Endodermal cell (in vitro differentiated cells): ENCODE measurements at regions not wholly inside any gene's neighbourhood (a gene's known extent, or its start where the extent isn't known, plus 50 kb on each side); places are given as distances from the start of the nearest gene placed in this dataset.

Experiments used
- DNase-seq: peaks from one replicate; pipeline ENCODE4 v3.0.0-alpha.2; 2017
- H3K27ac ChIP-seq: 2 replicates; pipeline ENCODE4 v1.5.1; 2013; ENCODE audit warnings: mild to moderate bottlenecking, low read depth, low read length, moderate library complexity
- H3K27me3 ChIP-seq: 2 replicates; pipeline ENCODE4 v1.6.1; 2013; ENCODE audit warnings: mild to moderate bottlenecking, low read length, moderate library complexity; ENCODE audit not compliant: insufficient read depth, control insufficient read depth, poor library complexity, severe bottlenecking
- H3K36me3 ChIP-seq: 2 replicates; pipeline ENCODE4 v1.7.0; 2013; ENCODE audit warnings: mild to moderate bottlenecking, low read length, moderate library complexity; ENCODE audit not compliant: control insufficient read depth, insufficient read depth
- H3K4me1 ChIP-seq: one replicate; pipeline ENCODE4 v1.7.0; 2013; ENCODE audit warnings: low read length; ENCODE audit not compliant: control insufficient read depth, insufficient read depth
- H3K4me3 ChIP-seq: 2 replicates; pipeline ENCODE4 v1.5.1; 2013; ENCODE audit warnings: mild to moderate bottlenecking, low read length, moderate library complexity
- H3K9ac ChIP-seq: 2 replicates; pipeline ENCODE4 v1.6.1; 2013; ENCODE audit warnings: mild to moderate bottlenecking, low read length, moderate library complexity; ENCODE audit not compliant: poor library complexity, severe bottlenecking; ENCODE audit errors: extremely low read depth
- H3K9me3 ChIP-seq: 2 replicates; pipeline ENCODE4 v1.6.1; 2013; ENCODE audit warnings: mild to moderate bottlenecking, low read length, moderate library complexity; ENCODE audit not compliant: control insufficient read depth
- H3K27ac Mint-ChIP-seq: 2 replicates; pipeline ENCODE4 v1.8.0; 2020; ENCODE audit warnings: mixed read lengths
- H3K27me3 Mint-ChIP-seq: 2 replicates; pipeline ENCODE4 v1.8.0; 2021; ENCODE audit warnings: mild to moderate bottlenecking, mixed read lengths; ENCODE audit not compliant: insufficient read depth
- H3K36me3 Mint-ChIP-seq: 2 replicates; pipeline ENCODE4 v1.8.0; 2020; ENCODE audit warnings: low read depth, mixed read lengths
- H3K4me1 Mint-ChIP-seq: 2 replicates; pipeline ENCODE4 v1.8.0; 2020; ENCODE audit warnings: mixed read lengths
- H3K4me3 Mint-ChIP-seq: 2 replicates; pipeline ENCODE4 v1.8.0; 2020; ENCODE audit warnings: mild to moderate bottlenecking, moderate library complexity, mixed read lengths
- H3K9me3 Mint-ChIP-seq: 2 replicates; pipeline ENCODE4 v1.8.0; 2020; ENCODE audit warnings: mild to moderate bottlenecking, mixed read lengths
- CTCF ChIP-seq: fragments of 200-600 bp; sonication (generic); conservative IDR thresholded peaks from 2 replicates; pipeline ENCODE4 v1.5.0; 2021; ENCODE audit warnings: antibody characterized with exemption, mild to moderate bottlenecking
- WGBS, 2 experiments: methylation state at CpG; one replicate each; pipeline versions ENCODE4 v1.1.5 to v1.1.7; 2013; ENCODE audit warnings: missing lambda C conversion rate in 2 of 2, mixed read lengths in 1 of 2; ENCODE audit not compliant: insufficient coverage in 1 of 2, insufficient read length in 1 of 2; 5-methylcytosine and 5-hydroxymethylcytosine counted together

- no peak for TF ChIP-seq CTCF
- Mint-ChIP-seq H3K27ac (no peak overlapping the region), H3K9me3 (peaks cover 5% of the 10 kb centered on the region), H3K4me1 (no peaks in the 10 kb centered on the region), H3K27me3 (peaks cover 5% of the 10 kb centered on the region), H3K4me3 (no peak overlapping the region), H3K36me3 (no peaks in the 10 kb centered on the region)
- 84% methylated on average over 4 of the region's 4 CpGs; no CpG with 5 or more reads in 1 of the 2 experiments for WGBS, 2 experiments
- Histone ChIP-seq H3K9me3 (no peaks in the 10 kb centered on the region), H3K4me1 (no peaks in the 10 kb centered on the region), H3K4me3 (no peak overlapping the region), H3K27me3 (no peaks in the 10 kb centered on the region), H3K36me3 (no peaks in the 10 kb centered on the region), H3K27ac (no peak overlapping the region), H3K9ac (no peak overlapping the region)
- no peak for DNase-seq
Observed at GRCh38 chr2:129377078-129377469, 602.4 kb upstream of the RAB6C start.

GRCh38 chr2:129378186-129378585, 601.3 kb upstream of the RAB6C start:
- no peak for DNase-seq
- TF ChIP-seq CTCF: no peak
- Mint-ChIP-seq H3K9me3 (peaks cover 10% of the 10 kb centered on the region), H3K4me1 (no peaks in the 10 kb centered on the region), H3K27me3 (peaks cover 7% of the 10 kb centered on the region), H3K27ac (no peak overlapping the region), H3K4me3 (no peak overlapping the region), H3K36me3 (no peaks in the 10 kb centered on the region)
- 93 to 96% methylated on average over 10 of the region's 10 CpGs for WGBS, 2 experiments
- H3K4me1 ChIP-seq: no peaks in the 10 kb centered on the region
- no peak overlapping the region for H3K4me3 ChIP-seq
- no peak overlapping the region for H3K9ac ChIP-seq
- H3K27ac ChIP-seq: no peak overlapping the region
- no peaks in the 10 kb centered on the region for H3K9me3 ChIP-seq
- H3K36me3 ChIP-seq: no peaks in the 10 kb centered on the region
- no peaks in the 10 kb centered on the region for H3K27me3 ChIP-seq

- Histone ChIP-seq H3K4me3 (no peak overlapping the region), H3K4me1 (no peaks in the 10 kb centered on the region), H3K27me3 (no peaks in the 10 kb centered on the region), H3K27ac (no peak overlapping the region), H3K9me3 (no peaks in the 10 kb centered on the region), H3K9ac (no peak overlapping the region), H3K36me3 (no peaks in the 10 kb centered on the region)
- no peak overlapping the region for H3K4me3 Mint-ChIP-seq
- no peak for DNase-seq
- H3K9me3 Mint-ChIP-seq: peaks cover 10% of the 10 kb centered on the region
- no peaks in the 10 kb centered on the region for H3K36me3 Mint-ChIP-seq
- peaks cover 6% of the 10 kb centered on the region for H3K27me3 Mint-ChIP-seq
- TF ChIP-seq CTCF: no peak
- no peak overlapping the region for H3K27ac Mint-ChIP-seq
- 84% methylated on average over 3 of the region's 3 CpGs; no CpG with 5 or more reads in 1 of the 2 experiments for WGBS, 2 experiments
- H3K4me1 Mint-ChIP-seq: no peaks in the 10 kb centered on the region
Observed at GRCh38 chr2:129379411-129379810, 600.1 kb upstream of the RAB6C start.
